Ectodermal cell (in vitro differentiated cells): ENCODE measurements at regions not wholly inside any gene's neighbourhood (a gene's known extent, or its start where the extent isn't known, plus 50 kb on each side); places are given as distances from the start of the nearest gene placed in this dataset.

ENCODE experiments used
- H3K27ac ChIP-seq: 2 replicates; pipeline ENCODE4 v1.7.0; 2013; ENCODE audit warnings: mild to moderate bottlenecking, low read depth, low read length; ENCODE audit not compliant: insufficient read depth, poor library complexity, severe bottlenecking
- H3K27me3 ChIP-seq: 2 replicates; pipeline ENCODE4 v1.7.0; 2013; ENCODE audit warnings: mild to moderate bottlenecking, low read length; ENCODE audit not compliant: insufficient read depth, control insufficient read depth, poor library complexity, severe bottlenecking
- H3K36me3 ChIP-seq: one replicate; pipeline ENCODE4 v1.7.0; 2013; ENCODE audit warnings: low read length; ENCODE audit not compliant: control insufficient read depth, insufficient read depth
- H3K4me1 ChIP-seq: one replicate; pipeline ENCODE4 v1.7.0; 2013; ENCODE audit warnings: low read length; ENCODE audit not compliant: control insufficient read depth, insufficient read depth
- H3K4me3 ChIP-seq: 2 replicates; pipeline ENCODE4 v1.7.0; 2013; ENCODE audit warnings: low read depth, low read length, control low read depth; ENCODE audit not compliant: insufficient read depth
- H3K9me3 ChIP-seq: 2 replicates; pipeline ENCODE4 v1.7.0; 2013; ENCODE audit warnings: mild to moderate bottlenecking, low read length, moderate library complexity; ENCODE audit not compliant: control insufficient read depth
- WGBS, 2 experiments: methylation state at CpG; one replicate each; pipeline ENCODE4 v1.1.7; 2013; ENCODE audit warnings: missing lambda C conversion rate in 2 of 2; 5-methylcytosine and 5-hydroxymethylcytosine counted together

GRCh38 chr22:44585559-44586350 is 87.7 kb upstream of the RTL6 start:
- Histone ChIP-seq H3K36me3 (no peaks in the 10 kb centered on the region), H3K27ac (no peak overlapping the region), H3K4me1 (peaks cover 15% of the 10 kb centered on the region), H3K4me3 (no peak overlapping the region), H3K9me3 (no peaks in the 10 kb centered on the region), H3K27me3 (no peaks in the 10 kb centered on the region)
- 92 to 93% methylated on average over 20 of the region's 20 CpGs for WGBS, 2 experiments

- 86 to 89% methylated on average over 6 to 7 of the region's 7 CpGs for WGBS, 2 experiments
- no peaks in the 10 kb centered on the region for H3K36me3 ChIP-seq
- no peaks in the 10 kb centered on the region for H3K27me3 ChIP-seq
Observed at GRCh38 chr22:44584256-44584902, 86.3 kb upstream of the RTL6 start.

GRCh38 chr22:44583854-44584253 is 85.8 kb upstream of the RTL6 start:
- Histone ChIP-seq H3K27me3 (no peaks in the 10 kb centered on the region), H3K4me3 (no peak overlapping the region), H3K27ac (no peak overlapping the region), H3K36me3 (no peaks in the 10 kb centered on the region), H3K4me1 (peaks cover 15% of the 10 kb centered on the region), H3K9me3 (no peaks in the 10 kb centered on the region)
- 79 to 82% methylated on average over 12 of the region's 12 CpGs for WGBS, 2 experiments

More at GRCh38 chr22:44584256-44584902, 86.3 kb upstream of the RTL6 start:
- H3K4me3 ChIP-seq, result no peak overlapping the region
- H3K4me1 ChIP-seq, result peaks cover 15% of the 10 kb centered on the region
- no peaks in the 10 kb centered on the region for H3K9me3 ChIP-seq
- no peak overlapping the region for H3K27ac ChIP-seq

GRCh38 chr22:44583061-44583760 is 85.2 kb upstream of the RTL6 start:
- Histone ChIP-seq H3K4me1 (peaks cover 15% of the 10 kb centered on the region), H3K4me3 (no peak overlapping the region), H3K36me3 (no peaks in the 10 kb centered on the region), H3K27ac (no peak overlapping the region), H3K9me3 (no peaks in the 10 kb centered on the region), H3K27me3 (no peaks in the 10 kb centered on the region)
- WGBS, 2 experiments, result 79 to 80% methylated on average over 15 of the region's 15 CpGs

GRCh38 chr22:44582016-44582415 is 84.0 kb upstream of the RTL6 start:
- peaks cover 10% of the 10 kb centered on the region for H3K4me1 ChIP-seq
- no peak overlapping the region for H3K4me3 ChIP-seq
- no peaks in the 10 kb centered on the region for H3K27me3 ChIP-seq
- 91 to 92% methylated on average over 10 of the region's 10 CpGs for WGBS, 2 experiments
- H3K36me3 ChIP-seq, result no peaks in the 10 kb centered on the region
- no peaks in the 10 kb centered on the region for H3K9me3 ChIP-seq
- no peak overlapping the region for H3K27ac ChIP-seq

GRCh38 chr22:44581096-44581435 is 83.0 kb upstream of the RTL6 start:
- Histone ChIP-seq H3K36me3 (no peaks in the 10 kb centered on the region), H3K9me3 (no peaks in the 10 kb centered on the region), H3K4me3 (no peak overlapping the region), H3K27ac (no peak overlapping the region), H3K4me1 (peaks cover 1% of the 10 kb centered on the region), H3K27me3 (no peaks in the 10 kb centered on the region)
- WGBS, 2 experiments, result 88 to 89% methylated on average over 12 of the region's 12 CpGs

- Histone ChIP-seq H3K4me1 (no peaks in the 10 kb centered on the region), H3K36me3 (no peaks in the 10 kb centered on the region), H3K9me3 (no peaks in the 10 kb centered on the region), H3K27ac (no peak overlapping the region), H3K4me3 (no peak overlapping the region), H3K27me3 (no peaks in the 10 kb centered on the region)
- 92 to 93% methylated on average over 22 of the region's 22 CpGs for WGBS, 2 experiments
Observed at GRCh38 chr22:44580176-44581095, 82.4 kb upstream of the RTL6 start.

GRCh38 chr22:44578516-44579230 is 80.6 kb upstream of the RTL6 start:
- Histone ChIP-seq H3K27me3 (no peaks in the 10 kb centered on the region), H3K9me3 (no peaks in the 10 kb centered on the region), H3K36me3 (no peaks in the 10 kb centered on the region), H3K27ac (no peak overlapping the region), H3K4me3 (no peak overlapping the region), H3K4me1 (no peaks in the 10 kb centered on the region)
- WGBS, 2 experiments, result 82 to 84% methylated on average over 10 of the region's 10 CpGs

GRCh38 chr22:44578110-44578457 is 80.1 kb upstream of the RTL6 start:
- Histone ChIP-seq H3K4me3 (no peak overlapping the region), H3K27me3 (no peaks in the 10 kb centered on the region), H3K9me3 (no peaks in the 10 kb centered on the region), H3K36me3 (no peaks in the 10 kb centered on the region), H3K27ac (no peak overlapping the region), H3K4me1 (no peaks in the 10 kb centered on the region)
- WGBS, 2 experiments, result 81 to 87% methylated on average over 3 of the region's 3 CpGs
